ENCODE measurements at regions not wholly inside any gene's neighbourhood (a gene's known extent, or its start where the extent isn't known, plus 50 kb on each side); places are given as distances from the start of the nearest gene placed in this dataset.

- Histone ChIP-seq H4K20me1 (ENCODE audit: insufficient read depth, low read length) (no peaks in the 10 kb centered on the region; the same call in 1 of the 2 replicates), H2AK5ac (ENCODE audit: low read depth, low read length) (0 out of 2 replicates have a peak overlapping the region, but pooled peaks have one; percentile 28), H4K5ac (ENCODE audit: low read depth, low read length) (no peak overlapping the region), H3K9ac (ENCODE audit: low read depth, low read length) (no peak overlapping the region), H3K4me2 (ENCODE audit: low read depth, low read length) (no peak overlapping the region), H3K79me1 (ENCODE audit: low read depth in 1 of 2, low read length in 2 of 2) (no peaks in the 10 kb centered on the region), H4K91ac (ENCODE audit: insufficient read depth, low read depth, low read length) (no peak overlapping the region), H3K4me1 (ENCODE audit: control insufficient read depth, insufficient read depth, low read length) (peaks cover 10% of the 10 kb centered on the region), H3K23ac (ENCODE audit: low read depth, low read length) (no peak overlapping the region), H2BK120ac (ENCODE audit: low read depth, low read length) (no peak overlapping the region), H3K9me3 (ENCODE audit: control insufficient read depth, insufficient read depth, low read length) (no peaks in the 10 kb centered on the region; the same call in 1 of the 2 replicates), H2AFZ (replicated peaks; ENCODE audit: low read length, poor library complexity) (no peak overlapping the region), H3K36me3 (ENCODE audit: control insufficient read depth, insufficient read depth, low read length) (no peaks in the 10 kb centered on the region), H3K27ac (ENCODE audit: insufficient read depth, low read length) (no peak overlapping the region), H3K4ac (ENCODE audit: low read depth, low read length) (no peak overlapping the region), H2BK15ac (ENCODE audit: low read depth, low read length) (no peak overlapping the region), H3K9me1 (ENCODE audit: insufficient read depth, low read length) (no peaks in the 10 kb centered on the region), H2BK20ac (ENCODE audit: low read depth, low read length) (no peak overlapping the region), H3K4me3 (ENCODE audit: insufficient read depth, low read depth, low read length) (no peak overlapping the region), H3K27me3 (ENCODE audit: control insufficient read depth, insufficient read depth, low read length) (peaks cover 11% of the 10 kb centered on the region), H3K18ac (ENCODE audit: low read depth, low read length) (no peak overlapping the region), H3K14ac (replicated peaks; ENCODE audit: low read depth, low read length) (no peak overlapping the region), H2AK9ac (replicated peaks; ENCODE audit: low read depth, low read length, poor library complexity) (no peak overlapping the region), H3K56ac (ENCODE audit: extremely low read depth, insufficient read depth, low read length) (no peak overlapping the region), H2BK5ac (ENCODE audit: low read depth, low read length, poor library complexity, severe bottlenecking) (no peak overlapping the region), H4K8ac (ENCODE audit: low read depth in 2 of 2, low read length in 2 of 2) (no peak overlapping the region)
- ChIA-PET CTCF (no interaction called here), POLR2A (ENCODE audit: unreplicated experiment) (no interaction called here)
- in situ Hi-C loops (cut with MboI; ENCODE audit: low sequenced_read_pairs): no loop called here
- WGBS, 2 experiments (ENCODE audit: extremely low coverage in 2 of 2, insufficient read length in 1 of 2): 93% methylated on average over 4 of the region's 11 CpGs; no CpG with 5 or more reads in 1 of the 2 experiments
- dilution Hi-C loops (cut with HindIII; ENCODE audit: low sequenced_read_pairs, unreplicated experiment): no loop called here
- BruUV-seq (replicated peaks): no TSS peak
- DNase-seq (no peak), ATAC-seq (ENCODE audit: low read depth) (no peak)
- TF ChIP-seq RFX5 (IDR thresholded peaks at IDR 0.05; ENCODE audit: low read depth, low read length) (no peak), MAZ (IDR thresholded peaks at IDR 0.05; ENCODE audit: borderline replicate concordance, low read depth, low read length) (no peak), BHLHE40 (IDR thresholded peaks at IDR 0.05; ENCODE audit: low read depth, low read length) (no peak), SMC3 (IDR thresholded peaks at IDR 0.05; ENCODE audit: low read depth, low read length) (no peak), RAD21 (IDR thresholded peaks at IDR 0.05; ENCODE audit: low read length) (no peak)
- intact Hi-C loops (cut with micrococcal nuclease): no loop called here
These were observed 73.5 kb downstream of the TNFAIP2 start for GRCh38 chr14:103196716-103197115.
